Transverse colon (tissue), 4 donors: ENCODE measurements at regions not wholly inside any gene's neighbourhood (a gene's known extent, or its start where the extent isn't known, plus 50 kb on each side); places are given as distances from the start of the nearest gene placed in this dataset.

Source experiments
- DNase-seq: peaks from one replicate; pipeline ENCODE4 v3.0.0-alpha.2; 2019
- H3K27ac ChIP-seq, 4 donors: fragments of 200-600 bp; sonication (generic); 2 replicates each; pipeline ENCODE4 v1.5.1; 2016 to 2018; ENCODE audit warnings: inconsistent platforms in 4 of 4
- H3K27me3 ChIP-seq: fragments of 200-600 bp; sonication (generic); 2 replicates; pipeline ENCODE4 v1.5.1; 2017; ENCODE audit warnings: inconsistent platforms
- H3K36me3 ChIP-seq, 4 donors: fragments of 200-600 bp; sonication (generic); 2 replicates each; pipeline ENCODE4 v1.5.1; 2017 to 2019; ENCODE audit warnings: inconsistent platforms in 4 of 4
- H3K4me1 ChIP-seq, 4 donors: fragments of 200-600 bp; sonication (generic); 2 replicates each; pipeline ENCODE4 v1.5.1; 2017 to 2020; ENCODE audit warnings: inconsistent platforms in 4 of 4
- H3K4me3 ChIP-seq, 4 donors: fragments of 200-600 bp; sonication (generic); 1 replicate in 1 of 4; 2 replicates in 3 of 4; pipeline versions ENCODE4 v1.5.1 to v1.6.1; 2017 to 2019; ENCODE audit warnings: inconsistent platforms in 4 of 4
- H3K9me3 ChIP-seq, 2 donors: fragments of 200-600 bp; sonication (generic); 2 replicates each; pipeline ENCODE4 v1.5.1; 2017 to 2019; ENCODE audit warnings: inconsistent platforms in 2 of 2
- EP300 ChIP-seq: sonication (generic); formaldehyde crosslinking; IDR thresholded peaks from one replicate; pipeline ENCODE4 v1.6.1; 2017; ENCODE audit warnings: antibody characterized with exemption, low read depth
- POLR2A ChIP-seq: fragments of 450-650 bp; IDR thresholded peaks from one replicate; pipeline ENCODE4 v1.6.1; 2016; ENCODE audit warnings: antibody characterized with exemption, mild to moderate bottlenecking, moderate library complexity
- POLR2AphosphoS5 ChIP-seq, 3 donors: sonication (generic); formaldehyde crosslinking; IDR thresholded peaks; one replicate each; pipeline ENCODE4 v1.6.1; 2016; ENCODE audit warnings: antibody characterized with exemption in 3 of 3
- WGBS, 2 donors: methylation state at CpG; one replicate each; pipeline ENCODE4 v1.1.5; 2018; ENCODE audit warnings: low coverage in 1 of 2; 5-methylcytosine and 5-hydroxymethylcytosine counted together
- in situ Hi-C, 4 donors: fragments of 200-750 bp; cut with MboI; loops; one replicate each; pipeline versions ENCODE4 v1.15.0 to v1.15.1; 2017; ENCODE audit warnings: low sequenced_read_pairs in 3 of 4, low pct_ligation_motif_present in 1 of 4, low pct_unique_long_range_greater_than_20kb in 1 of 4
- intact Hi-C: fragments of 100-400 bp; cut with DNase I; formaldehyde crosslinking; loops from one replicate; pipeline ENCODE4 v1.15.1; 2023; ENCODE audit warnings: low total_unique reads
- TF ChIP-seq, protein P1 (sequence below), 5 experiments: fragments of 200-600 bp in 3 of 5; fragments of 450-650 bp in 2 of 5; sonication (generic) in 3 of 5; IDR thresholded peaks; 1 replicate in 2 of 5; 2 replicates in 3 of 5; pipeline ENCODE4 v1.5.1; 2016 to 2017; ENCODE audit warnings: antibody characterized with exemption in 5 of 5, inconsistent platforms in 3 of 5, mild to moderate bottlenecking in 2 of 5, moderate library complexity in 1 of 5

- in situ Hi-C loops (no loop called here), intact Hi-C loops (no loop called here)
- no peaks in the 10 kb centered on the region for H3K9me3 ChIP-seq
- no peak overlapping the region for H3K27ac ChIP-seq
- H3K4me3 ChIP-seq: no peak overlapping the region
- WGBS, 2 donors: 83 to 95% methylated on average over 4 to 8 of the region's 8 CpGs
- no peaks in the 10 kb centered on the region for H3K4me1 ChIP-seq
- no peaks in the 10 kb centered on the region for H3K27me3 ChIP-seq
- TF ChIP-seq EP300 (no peak), POLR2A (no peak), POLR2AphosphoS5 (IDR thresholded peaks at IDR 0.05) (no peak)
- TF ChIP-seq, protein P1, sequence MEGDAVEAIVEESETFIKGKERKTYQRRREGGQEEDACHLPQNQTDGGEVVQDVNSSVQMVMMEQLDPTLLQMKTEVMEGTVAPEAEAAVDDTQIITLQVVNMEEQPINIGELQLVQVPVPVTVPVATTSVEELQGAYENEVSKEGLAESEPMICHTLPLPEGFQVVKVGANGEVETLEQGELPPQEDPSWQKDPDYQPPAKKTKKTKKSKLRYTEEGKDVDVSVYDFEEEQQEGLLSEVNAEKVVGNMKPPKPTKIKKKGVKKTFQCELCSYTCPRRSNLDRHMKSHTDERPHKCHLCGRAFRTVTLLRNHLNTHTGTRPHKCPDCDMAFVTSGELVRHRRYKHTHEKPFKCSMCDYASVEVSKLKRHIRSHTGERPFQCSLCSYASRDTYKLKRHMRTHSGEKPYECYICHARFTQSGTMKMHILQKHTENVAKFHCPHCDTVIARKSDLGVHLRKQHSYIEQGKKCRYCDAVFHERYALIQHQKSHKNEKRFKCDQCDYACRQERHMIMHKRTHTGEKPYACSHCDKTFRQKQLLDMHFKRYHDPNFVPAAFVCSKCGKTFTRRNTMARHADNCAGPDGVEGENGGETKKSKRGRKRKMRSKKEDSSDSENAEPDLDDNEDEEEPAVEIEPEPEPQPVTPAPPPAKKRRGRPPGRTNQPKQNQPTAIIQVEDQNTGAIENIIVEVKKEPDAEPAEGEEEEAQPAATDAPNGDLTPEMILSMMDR (IDR thresholded peaks at IDR 0.05): no peak
- no peak for DNase-seq
- no peaks in the 10 kb centered on the region for H3K36me3 ChIP-seq
Observed at GRCh38 chr2:82528288-82528687, 1930.8 kb downstream of the SUCLG1 start.

DNA sequence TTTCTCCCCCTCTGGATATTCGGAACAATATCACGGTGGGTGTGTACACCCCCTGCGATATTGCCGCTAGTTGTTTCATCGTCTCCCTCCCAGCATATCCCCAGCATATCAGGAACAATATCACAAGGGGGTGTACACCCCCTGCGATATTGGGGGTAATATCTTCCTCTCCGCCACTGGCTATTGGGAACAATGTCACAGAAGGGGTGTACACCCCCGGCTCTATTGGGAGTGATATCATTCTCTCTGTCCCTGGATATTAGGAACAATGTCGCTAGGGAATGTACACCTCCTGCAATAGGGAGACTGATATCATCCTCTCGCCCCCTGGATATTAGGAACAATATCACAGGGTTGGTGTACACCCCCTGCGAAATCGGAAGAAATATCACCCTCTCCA lies 1932.0 kb downstream of the SUCLG1 start:
- in situ Hi-C loops: no loop called here
- WGBS, 2 donors: 95% methylated on average over 12 of the region's 12 CpGs; no CpG with 5 or more reads in 1 of the 2 donors

GRCh38 chr2:82526277-82526676 lies 1932.8 kb downstream of the SUCLG1 start:
- 95 to 100% methylated on average over 4 to 7 of the region's 7 CpGs for WGBS, 2 donors
- Histone ChIP-seq H3K27me3 (no peaks in the 10 kb centered on the region), H3K9me3 (no peaks in the 10 kb centered on the region), H3K4me1 (no peaks in the 10 kb centered on the region), H3K4me3 (no peak overlapping the region), H3K36me3 (no peaks in the 10 kb centered on the region), H3K27ac (no peak overlapping the region)
- no peak for DNase-seq
- intact Hi-C loops (no loop called here), in situ Hi-C loops (no loop called here)
- TF ChIP-seq POLR2AphosphoS5 (IDR thresholded peaks at IDR 0.05) (no peak), EP300 (no peak)

More for the DNA sequence above, 1932.0 kb downstream of the SUCLG1 start:
- intact Hi-C loops: no loop called here
- no peak overlapping the region for H3K4me3 ChIP-seq
- TF ChIP-seq EP300: no peak
- no peak for TF ChIP-seq POLR2AphosphoS5 (IDR thresholded peaks at IDR 0.05)
- TF ChIP-seq POLR2A: no peak
- TF ChIP-seq, protein P1 (IDR thresholded peaks at IDR 0.05): no peak
- no peak overlapping the region for H3K27ac ChIP-seq
- no peaks in the 10 kb centered on the region for H3K4me1 ChIP-seq
- DNase-seq: no peak
- no peaks in the 10 kb centered on the region for H3K36me3 ChIP-seq
- no peaks in the 10 kb centered on the region for H3K9me3 ChIP-seq
- H3K27me3 ChIP-seq: no peaks in the 10 kb centered on the region

DNA sequence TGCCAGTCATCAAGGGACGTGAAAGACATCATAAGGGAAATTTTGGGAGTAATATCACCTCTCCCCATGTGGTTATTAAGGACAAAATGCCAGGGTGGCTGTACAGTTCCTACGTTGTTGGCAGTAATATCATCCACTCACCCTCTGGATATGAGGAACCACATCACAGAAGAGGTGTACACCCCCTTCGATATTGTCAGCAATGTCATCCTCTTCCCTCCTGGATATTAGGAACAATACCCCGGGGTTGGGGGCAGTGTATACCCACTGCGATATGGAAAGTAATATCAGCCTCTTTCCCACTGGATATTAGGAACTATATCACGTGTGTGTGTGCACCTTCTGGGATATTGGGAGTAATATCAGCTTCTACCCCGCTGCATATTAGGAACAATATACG lies 1933.3 kb downstream of the SUCLG1 start:
- TF ChIP-seq, protein P1 (IDR thresholded peaks at IDR 0.05): no peak
- no peak for TF ChIP-seq EP300
- no peak for TF ChIP-seq POLR2AphosphoS5 (IDR thresholded peaks at IDR 0.05)
- TF ChIP-seq POLR2A: no peak
- in situ Hi-C loops: no loop called here
- Histone ChIP-seq H3K4me1 (no peaks in the 10 kb centered on the region), H3K9me3 (no peaks in the 10 kb centered on the region), H3K27ac (no peak overlapping the region), H3K36me3 (no peaks in the 10 kb centered on the region), H3K4me3 (no peak overlapping the region), H3K27me3 (no peaks in the 10 kb centered on the region)
- no peak for DNase-seq
- WGBS, 2 donors: 81 to 83% methylated on average over 6 to 8 of the region's 8 CpGs
- intact Hi-C loops: no loop called here

DNA sequence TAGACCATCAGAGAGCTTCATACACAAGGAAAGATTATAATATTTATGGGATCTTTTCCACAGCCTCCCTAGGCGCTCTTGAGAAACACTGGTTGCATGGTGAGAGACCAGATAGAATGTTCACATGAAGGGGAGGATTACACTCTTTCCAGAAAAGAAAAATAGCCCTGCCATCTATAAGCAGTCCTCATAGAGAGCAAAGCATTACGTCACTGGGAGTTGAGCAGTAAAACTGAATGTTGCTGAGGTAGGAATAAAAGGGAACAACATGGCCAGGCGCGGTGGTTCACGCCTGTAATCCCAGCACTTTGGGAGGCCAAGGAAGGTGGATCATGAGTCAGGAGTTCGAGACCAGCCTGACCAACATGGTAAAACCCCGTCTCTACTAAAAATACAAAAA lies 1934.3 kb downstream of the SUCLG1 start:
- no peaks in the 10 kb centered on the region for H3K27me3 ChIP-seq
- no peaks in the 10 kb centered on the region for H3K9me3 ChIP-seq
- TF ChIP-seq POLR2AphosphoS5 (IDR thresholded peaks at IDR 0.05) (no peak), EP300 (no peak), POLR2A (no peak)
- TF ChIP-seq, protein P1 (IDR thresholded peaks at IDR 0.05): no peak
- H3K4me1 ChIP-seq: no peaks in the 10 kb centered on the region
- WGBS, 2 donors: 87 to 91% methylated on average over 6 to 7 of the region's 7 CpGs
- intact Hi-C loops (no loop called here), in situ Hi-C loops (no loop called here)
- H3K36me3 ChIP-seq: no peaks in the 10 kb centered on the region
- no peak overlapping the region for H3K27ac ChIP-seq
- H3K4me3 ChIP-seq: no peak overlapping the region
- DNase-seq: no peak
